HG02763 (cell line): ENCODE measurements at regions not wholly inside any gene's neighbourhood (a gene's known extent, or its start where the extent isn't known, plus 50 kb on each side); places are given as distances from the start of the nearest gene placed in this dataset.

Source experiments
- ATAC-seq: cut with Tn5 transposase; IDR thresholded peaks from one replicate; pipeline ENCODE4 v1.9.1; 2021; ENCODE audit warnings: mild to moderate bottlenecking, moderate library complexity; ENCODE audit not compliant: unreplicated experiment

GRCh38 chr2:128623776-128624761 is 305.4 kb upstream of the HS6ST1 start:
- peak; percentile 84 for ATAC-seq

GRCh38 chr2:128624956-128625355 is 306.3 kb upstream of the HS6ST1 start:
- ATAC-seq, result no peak

- no peak for ATAC-seq
Measured at GRCh38 chr2:128625421-128625820, 306.8 kb upstream of the HS6ST1 start.

GRCh38 chr2:128625963-128626759 is 307.5 kb upstream of the HS6ST1 start:
- ATAC-seq, result no peak

GRCh38 chr2:128626760-128627511 is 308.3 kb upstream of the HS6ST1 start:
- no peak for ATAC-seq

- ATAC-seq, result no peak
Measured at GRCh38 chr2:128628206-128628605, 309.5 kb upstream of the HS6ST1 start.

GRCh38 chr2:128628996-128629395 is 310.3 kb upstream of the HS6ST1 start:
- no peak for ATAC-seq

- ATAC-seq, result no peak
Measured at GRCh38 chr2:128630974-128631697, 312.5 kb upstream of the HS6ST1 start.

GRCh38 chr2:128631698-128632500 is 313.2 kb upstream of the HS6ST1 start:
- ATAC-seq, result no peak

- ATAC-seq, result no peak
Measured at GRCh38 chr2:128632501-128632800, 313.8 kb upstream of the HS6ST1 start.

GRCh38 chr2:128633501-128633900 is 314.8 kb upstream of the HS6ST1 start:
- no peak for ATAC-seq

- no peak for ATAC-seq
Measured at GRCh38 chr2:128635361-128635900, 316.8 kb upstream of the HS6ST1 start.

- no peak for ATAC-seq
Measured at GRCh38 chr2:128636802-128637147, 318.1 kb upstream of the HS6ST1 start.

GRCh38 chr2:128637481-128638155 is 318.9 kb upstream of the HS6ST1 start:
- no peak for ATAC-seq

- ATAC-seq, result no peak
Measured at GRCh38 chr2:128638341-128639119, 319.9 kb upstream of the HS6ST1 start.

GRCh38 chr2:128639120-128639477 is 320.4 kb upstream of the HS6ST1 start:
- no peak for ATAC-seq

GRCh38 chr2:128639693-128640092 is 321.0 kb upstream of the HS6ST1 start:
- ATAC-seq, result no peak

GRCh38 chr2:128640166-128640844 is 321.6 kb upstream of the HS6ST1 start:
- ATAC-seq, result no peak
